ENCODE measurements at regions not wholly inside any gene's neighbourhood (a gene's known extent, or its start where the extent isn't known, plus 50 kb on each side); places are given as distances from the start of the nearest gene placed in this dataset.

GRCh38 chr2:107728586-107728985 lies 98.1 kb upstream of the RGPD4 start:
- TF ChIP-seq CTCF (conservative IDR thresholded peaks at IDR 0.05; ENCODE audit: low read length) (no peak), EZH2phosphoT487 (IDR thresholded peaks at IDR 0.05; ENCODE audit: borderline replicate concordance, low read depth, low read length) (no peak)
